A549 (cell line): ENCODE measurements at regions not wholly inside any gene's neighbourhood (a gene's known extent, or its start where the extent isn't known, plus 50 kb on each side); places are given as distances from the start of the nearest gene placed in this dataset.
A peak's percentile ranks its signal among the peaks of the same experiment; 100 is the strongest.

Experiments
- ATAC-seq, 2 experiments: fragments of 200-7000 bp in 1 of 2; fragments of >200 bp in 1 of 2; cut with Nextera tagmentation in 1 of 2; cut with Tn5 transposase in 1 of 2; 3 replicates each; pipeline versions ENCODE4 v1.8.0 to v1.9.1; 2018 to 2020; ENCODE audit warnings: mild to moderate bottlenecking in 1 of 2, moderate library complexity in 1 of 2
- CTCF ChIA-PET: fragments of 300-600 bp; sonication (Branson Sonifier 250); formaldehyde crosslinking; extraction: SDS; loops from one replicate; lab custom pipeline; 2021; ENCODE audit warnings: antibody characterized with exemption, inconsistent platforms; lab: Yijun Ruan, JAX
- POLR2A ChIA-PET: fragments of 350-600 bp; formaldehyde crosslinking; extraction: SDS; loops from one replicate; lab custom pipeline; 2021; ENCODE audit warnings: antibody characterized with exemption, inconsistent platforms; lab: Yijun Ruan, JAX
- DNase-seq, 2 experiments: peaks; one replicate each; pipeline versions ENCODE4 v3.0.0 to v3.0.0-alpha.2; 2011 to 2016; ENCODE audit warnings: low read depth in 1 of 2, low spot score in 1 of 2
- FAIRE-seq: peaks from 2 replicates; lab custom pipeline; 2011; peaks lifted over from hg19 to GRCh38; lab: Jason Lieb, UNC
- H3K27ac ChIP-seq, 2 experiments: fragments of >200 bp; sonication (Bioruptor Twin); formaldehyde crosslinking; 3 replicates each; pipeline ENCODE4 v1.5.1; 2016 to 2017
- H3K4me1 ChIP-seq: fragments of >200 bp; sonication (Bioruptor Twin); formaldehyde crosslinking; 3 replicates; pipeline ENCODE4 v1.6.1; 2016
- H3K4me2 ChIP-seq: fragments of >200 bp; sonication (Bioruptor Twin); formaldehyde crosslinking; 3 replicates; pipeline ENCODE4 v1.6.1; 2016
- H3K4me3 ChIP-seq: fragments of >200 bp; sonication (Bioruptor Twin); formaldehyde crosslinking; 3 replicates; pipeline ENCODE4 v1.5.1; 2016
- H3K9me3 ChIP-seq: fragments of >200 bp; sonication (Bioruptor Twin); formaldehyde crosslinking; 3 replicates; pipeline ENCODE4 v1.6.1; 2016
- CHD2 ChIP-seq: fragments of 150-350 bp; IDR thresholded peaks from 2 replicates; pipeline ENCODE4 v1.6.1; 2014; ENCODE audit warnings: low read length; ENCODE audit not compliant: partially characterized antibody
- CHD4 ChIP-seq: fragments of 200-600 bp; sonication (generic); IDR thresholded peaks from 2 replicates; pipeline ENCODE4 v1.6.1; 2016; ENCODE audit warnings: antibody characterized with exemption, mild to moderate bottlenecking, borderline replicate concordance
- EHF ChIP-seq: fragments of 250-450 bp; sonication (Bioruptor Pico); IDR thresholded peaks from 2 replicates; pipeline ENCODE4 v1.5.0; 2020; ENCODE audit warnings: mild to moderate bottlenecking
- ESRRA ChIP-seq: fragments of 150-350 bp; IDR thresholded peaks from 2 replicates; pipeline ENCODE4 v1.6.1; 2014; ENCODE audit warnings: mild to moderate bottlenecking, low read length, borderline replicate concordance
- FOSB ChIP-seq: fragments of 250-450 bp; sonication (Bioruptor Pico); IDR thresholded peaks from 2 replicates; pipeline ENCODE4 v1.5.0; 2020; ENCODE audit warnings: mild to moderate bottlenecking, moderate library complexity
- FOSL2 ChIP-seq, 2 experiments: fragments of 450-650 bp in 1 of 2; fragments of >200 bp in 1 of 2; sonication (Bioruptor Twin) in 1 of 2; formaldehyde crosslinking; IDR thresholded peaks; 2 replicates each; pipeline versions ENCODE4 v1.5.0 to v1.6.1; 2016 to 2020; ENCODE audit warnings: mild to moderate bottlenecking in 1 of 2, moderate library complexity in 1 of 2
- HOXB13 ChIP-seq: fragments of 250-450 bp; sonication (Bioruptor Pico); IDR thresholded peaks from 2 replicates; pipeline ENCODE4 v1.5.0; 2020; ENCODE audit warnings: low read depth, mild to moderate bottlenecking, moderate library complexity
- JUN ChIP-seq, 2 experiments: fragments of >200 bp; sonication (Bioruptor Twin); formaldehyde crosslinking; IDR thresholded peaks; 2 replicates in 1 of 2; 3 replicates in 1 of 2; pipeline ENCODE4 v1.6.1; 2016 to 2017
- JUNB ChIP-seq: fragments of >200 bp; sonication (Bioruptor Twin); formaldehyde crosslinking; IDR thresholded peaks from 2 replicates; pipeline ENCODE4 v1.6.1; 2016
- NFE2L2 ChIP-seq: fragments of 150-350 bp; conservative IDR thresholded peaks from 2 replicates; pipeline ENCODE4 v1.6.1; 2014; ENCODE audit warnings: low read length
- NPAS2 ChIP-seq: fragments of 250-450 bp; sonication (Bioruptor Pico); IDR thresholded peaks from 2 replicates; pipeline ENCODE4 v1.8.0; 2022; ENCODE audit warnings: mild to moderate bottlenecking, moderate library complexity, borderline replicate concordance
- PHF8 ChIP-seq: fragments of 200-600 bp; sonication (generic); IDR thresholded peaks from 2 replicates; pipeline ENCODE4 v1.6.1; 2016; ENCODE audit warnings: low read depth, mild to moderate bottlenecking, antibody characterized with exemption, moderate library complexity, borderline replicate concordance
- RARB ChIP-seq: fragments of 250-450 bp; sonication (Bioruptor Pico); IDR thresholded peaks from 2 replicates; pipeline ENCODE4 v1.8.0; 2021; ENCODE audit warnings: mild to moderate bottlenecking, moderate library complexity
- RFX5 ChIP-seq: fragments of 450-650 bp; IDR thresholded peaks from 2 replicates; pipeline ENCODE4 v1.7.1; 2014; ENCODE audit warnings: antibody characterized with exemption, mild to moderate bottlenecking, moderate library complexity
- SMC3 ChIP-seq: fragments of >200 bp; sonication (Bioruptor Twin); formaldehyde crosslinking; IDR thresholded peaks from 3 replicates; pipeline ENCODE4 v1.6.1; 2018; ENCODE audit warnings: inconsistent platforms
- SREBF2 ChIP-seq: fragments of 450-650 bp; IDR thresholded peaks from 2 replicates; pipeline ENCODE4 v1.6.1; 2014; ENCODE audit warnings: mild to moderate bottlenecking, moderate library complexity
- TFCP2L1 ChIP-seq: fragments of 250-450 bp; sonication (Bioruptor Pico); IDR thresholded peaks from 2 replicates; pipeline ENCODE4 v1.5.0; 2021; ENCODE audit warnings: mild to moderate bottlenecking
- ZFP36 ChIP-seq: fragments of 450-650 bp; IDR thresholded peaks from 2 replicates; pipeline ENCODE4 v1.6.1; 2014; ENCODE audit warnings: borderline replicate concordance; ENCODE audit not compliant: partially characterized antibody
- ZNF302 ChIP-seq: fragments of 250-450 bp; sonication (Bioruptor Pico); IDR thresholded peaks from 2 replicates; pipeline ENCODE4 v1.9.0; 2021; ENCODE audit warnings: inconsistent platforms, mild to moderate bottlenecking, moderate library complexity
- WGBS: methylation state at CpG from one replicate; pipeline ENCODE4 v1.1.6; 2017; ENCODE audit errors: missing lambda C conversion rate; 5-methylcytosine and 5-hydroxymethylcytosine counted together
- TF ChIP-seq, protein P1 (sequence below): IDR thresholded peaks from 2 replicates; pipeline ENCODE4 v1.6.1; 2012
- TF ChIP-seq, protein P2 (sequence below): fragments of 250-450 bp; sonication (Bioruptor Pico); IDR thresholded peaks from 2 replicates; pipeline ENCODE4 v1.5.0; 2020; ENCODE audit warnings: low read depth, mild to moderate bottlenecking, moderate library complexity
- TF ChIP-seq, protein P3 (sequence below): fragments of 450-650 bp; IDR thresholded peaks from 2 replicates; pipeline ENCODE4 v1.6.1; 2014; ENCODE audit warnings: antibody characterized with exemption
- TF ChIP-seq, protein P4 (sequence below): fragments of 200-600 bp; sonication (generic); IDR thresholded peaks from 2 replicates; pipeline ENCODE4 v1.6.1; 2016; ENCODE audit warnings: antibody characterized with exemption, mild to moderate bottlenecking, moderate library complexity
- TF ChIP-seq, protein P5 (sequence below): IDR thresholded peaks from 2 replicates; pipeline ENCODE4 v1.6.1; 2012; ENCODE audit warnings: low read depth, borderline replicate concordance

DNA sequence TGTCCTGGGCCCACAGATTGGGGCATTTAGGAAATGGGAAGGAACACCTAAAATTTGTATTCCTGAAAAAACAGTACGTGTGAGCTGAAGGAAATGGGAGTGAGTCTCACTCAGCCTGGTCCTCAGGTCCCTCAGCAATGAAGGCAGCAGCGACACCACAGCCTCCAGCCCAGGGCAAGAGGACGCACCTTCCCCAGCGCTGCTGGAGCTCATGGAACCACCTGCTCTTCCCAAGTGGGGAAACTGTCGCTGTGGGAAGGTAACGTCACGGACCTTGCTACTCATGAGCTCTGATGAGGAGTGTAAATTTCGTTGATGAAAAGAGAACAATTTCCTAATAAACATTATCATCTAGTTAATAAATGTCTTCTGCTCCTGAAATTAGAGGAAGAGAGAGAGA is 323.6 kb downstream of the EIPR1 start (continued):
- no peak for TF ChIP-seq CHD4

DNA sequence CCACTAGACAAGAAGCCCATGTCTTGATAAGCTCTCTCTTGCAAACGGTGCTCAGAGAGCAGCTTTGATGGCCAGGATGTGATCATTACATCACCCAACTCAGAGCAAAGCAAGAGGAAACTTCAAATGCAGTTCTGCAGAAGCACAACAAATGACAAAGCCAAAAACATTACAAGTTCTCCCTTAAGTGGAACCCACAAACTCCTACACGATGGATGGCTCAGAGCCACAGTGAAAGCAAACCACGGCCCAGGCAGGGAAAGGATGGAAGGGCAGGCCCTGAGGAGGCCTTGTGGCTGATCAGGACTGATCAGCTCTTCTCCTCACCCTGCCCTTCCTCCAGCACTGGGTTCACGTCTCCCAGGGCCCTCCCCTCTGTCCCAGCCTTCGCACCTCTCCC is 326.4 kb downstream of the EIPR1 start:
- ChIA-PET POLR2A (no interaction called here), CTCF (interaction anchor here (1.0 kb wide), 1 partner anchor 32 kb away, joined by 3 read pairs; no protein-coding TSS in a partner anchor)
- Histone ChIP-seq H3K4me2 (no peak overlapping the region), H3K4me3 (no peak overlapping the region), H3K27ac (no peak overlapping the region), H3K4me1 (no peaks in the 10 kb centered on the region), H3K9me3 (no peaks in the 10 kb centered on the region)
- TF ChIP-seq PHF8 (no peak), TFCP2L1 (no peak), ZFP36 (no peak), CHD2 (no peak), FOSB (CRISPR knock-in tag) (no peak), RARB (no peak), JUNB (no peak), NPAS2 (CRISPR knock-in tag) (no peak), SMC3 (no peak)
- TF ChIP-seq, protein P1, sequence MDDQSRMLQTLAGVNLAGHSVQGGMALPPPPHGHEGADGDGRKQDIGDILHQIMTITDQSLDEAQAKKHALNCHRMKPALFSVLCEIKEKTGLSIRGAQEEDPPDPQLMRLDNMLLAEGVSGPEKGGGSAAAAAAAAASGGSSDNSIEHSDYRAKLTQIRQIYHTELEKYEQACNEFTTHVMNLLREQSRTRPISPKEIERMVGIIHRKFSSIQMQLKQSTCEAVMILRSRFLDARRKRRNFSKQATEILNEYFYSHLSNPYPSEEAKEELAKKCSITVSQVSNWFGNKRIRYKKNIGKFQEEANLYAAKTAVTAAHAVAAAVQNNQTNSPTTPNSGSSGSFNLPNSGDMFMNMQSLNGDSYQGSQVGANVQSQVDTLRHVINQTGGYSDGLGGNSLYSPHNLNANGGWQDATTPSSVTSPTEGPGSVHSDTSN: no peak
- TF ChIP-seq, protein P2, sequence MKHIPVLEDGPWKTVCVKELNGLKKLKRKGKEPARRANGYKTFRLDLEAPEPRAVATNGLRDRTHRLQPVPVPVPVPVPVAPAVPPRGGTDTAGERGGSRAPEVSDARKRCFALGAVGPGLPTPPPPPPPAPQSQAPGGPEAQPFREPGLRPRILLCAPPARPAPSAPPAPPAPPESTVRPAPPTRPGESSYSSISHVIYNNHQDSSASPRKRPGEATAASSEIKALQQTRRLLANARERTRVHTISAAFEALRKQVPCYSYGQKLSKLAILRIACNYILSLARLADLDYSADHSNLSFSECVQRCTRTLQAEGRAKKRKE: no peak
- DNase-seq: no peak
- 38% methylated on average over 5 of the region's 5 CpGs for WGBS
- no peak for FAIRE-seq
- peak in 1 of 2 experiments; percentile 9; a peak in 1 of 6 replicates for ATAC-seq

DNA sequence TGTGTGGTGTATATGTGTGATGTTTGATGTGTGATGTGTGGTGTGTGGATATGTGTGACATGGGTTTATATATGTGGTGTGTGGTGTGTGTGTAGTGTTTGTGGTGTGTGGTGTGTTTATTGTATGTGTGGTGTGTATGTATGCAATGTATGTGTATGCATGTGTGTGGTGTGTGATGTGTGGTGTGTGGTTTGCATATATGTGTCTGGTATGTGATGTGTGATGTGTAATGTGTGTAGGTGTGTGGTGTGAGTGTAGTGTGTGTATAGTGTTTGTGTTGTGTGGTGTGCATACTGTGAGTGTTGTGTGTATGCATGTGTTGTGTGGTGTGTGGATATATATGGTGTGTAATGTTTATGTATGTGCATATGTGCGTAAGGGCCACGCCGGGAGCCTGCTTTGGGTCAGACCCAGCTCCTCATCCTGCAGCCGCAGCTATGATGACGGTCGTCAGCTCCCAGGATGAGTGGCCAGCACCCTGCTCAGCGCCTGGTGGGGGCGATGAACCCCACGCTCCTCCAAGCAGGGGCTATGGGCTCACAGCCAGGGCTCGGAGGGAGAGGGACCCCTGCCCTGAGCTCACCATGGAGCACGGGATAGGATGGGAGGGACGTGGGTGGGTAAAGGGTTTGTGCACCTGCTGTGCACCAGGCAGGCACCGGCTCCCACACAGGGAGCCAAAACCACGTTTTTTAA is 331.3 kb downstream of the EIPR1 start:
- POLR2A ChIA-PET: no interaction called here
- H3K4me1 ChIP-seq: no peaks in the 10 kb centered on the region
- DNase-seq (no peak), FAIRE-seq (no peak), ATAC-seq (no peak)
- no peak overlapping the region for H3K27ac ChIP-seq
- WGBS: 65% methylated on average over 12 of the region's 14 CpGs
- no peak overlapping the region for H3K4me2 ChIP-seq
- TF ChIP-seq NFE2L2: no peak
- TF ChIP-seq HOXB13 (CRISPR knock-in tag): no peak
- TF ChIP-seq FOSL2 (IDR thresholded peaks at IDR 0.05): no peak
- TF ChIP-seq FOSL2 (CRISPR knock-in tag; IDR thresholded peaks at IDR 0.05): no peak
- TF ChIP-seq, protein P3, sequence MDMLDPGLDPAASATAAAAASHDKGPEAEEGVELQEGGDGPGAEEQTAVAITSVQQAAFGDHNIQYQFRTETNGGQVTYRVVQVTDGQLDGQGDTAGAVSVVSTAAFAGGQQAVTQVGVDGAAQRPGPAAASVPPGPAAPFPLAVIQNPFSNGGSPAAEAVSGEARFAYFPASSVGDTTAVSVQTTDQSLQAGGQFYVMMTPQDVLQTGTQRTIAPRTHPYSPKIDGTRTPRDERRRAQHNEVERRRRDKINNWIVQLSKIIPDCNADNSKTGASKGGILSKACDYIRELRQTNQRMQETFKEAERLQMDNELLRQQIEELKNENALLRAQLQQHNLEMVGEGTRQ: no peak
- no peak for TF ChIP-seq SREBF2
- no peak for TF ChIP-seq TFCP2L1
- TF ChIP-seq JUN (IDR thresholded peaks at IDR 0.05): no peak
- TF ChIP-seq CHD4: no peak
- CTCF ChIA-PET: no interaction called here
- H3K4me3 ChIP-seq: no peak overlapping the region
- H3K9me3 ChIP-seq: no peaks in the 10 kb centered on the region

DNA sequence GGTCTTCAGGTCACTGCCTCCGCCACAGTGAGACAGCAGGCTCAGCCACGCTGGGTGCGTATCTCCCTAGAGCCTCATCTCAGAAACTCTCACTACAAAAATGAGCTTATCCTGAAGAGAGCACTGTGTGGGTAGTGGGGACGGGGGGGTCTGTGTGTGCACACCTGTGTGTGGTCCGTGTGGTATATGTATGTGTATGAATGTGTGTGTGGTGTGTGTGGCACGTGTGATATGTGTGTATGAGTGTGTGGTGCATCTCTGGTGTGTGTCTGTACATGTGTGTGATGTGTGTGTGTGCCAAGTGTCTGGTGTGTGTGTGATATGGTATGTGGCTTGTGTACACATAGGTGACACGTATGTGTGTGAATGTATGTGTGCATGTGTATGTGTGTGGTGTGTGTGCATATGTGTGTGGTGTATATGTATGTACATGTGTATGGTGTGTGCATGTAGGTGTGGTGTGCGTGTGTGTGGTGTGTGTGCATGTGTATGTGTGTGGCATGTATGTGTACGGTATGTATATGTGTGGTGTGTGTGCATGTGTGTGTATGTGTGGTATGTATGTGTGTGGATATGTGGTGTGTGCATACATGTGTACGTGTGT is 332.2 kb downstream of the EIPR1 start:
- no peak for TF ChIP-seq EHF
- no peak for TF ChIP-seq ESRRA
- TF ChIP-seq, protein P4, sequence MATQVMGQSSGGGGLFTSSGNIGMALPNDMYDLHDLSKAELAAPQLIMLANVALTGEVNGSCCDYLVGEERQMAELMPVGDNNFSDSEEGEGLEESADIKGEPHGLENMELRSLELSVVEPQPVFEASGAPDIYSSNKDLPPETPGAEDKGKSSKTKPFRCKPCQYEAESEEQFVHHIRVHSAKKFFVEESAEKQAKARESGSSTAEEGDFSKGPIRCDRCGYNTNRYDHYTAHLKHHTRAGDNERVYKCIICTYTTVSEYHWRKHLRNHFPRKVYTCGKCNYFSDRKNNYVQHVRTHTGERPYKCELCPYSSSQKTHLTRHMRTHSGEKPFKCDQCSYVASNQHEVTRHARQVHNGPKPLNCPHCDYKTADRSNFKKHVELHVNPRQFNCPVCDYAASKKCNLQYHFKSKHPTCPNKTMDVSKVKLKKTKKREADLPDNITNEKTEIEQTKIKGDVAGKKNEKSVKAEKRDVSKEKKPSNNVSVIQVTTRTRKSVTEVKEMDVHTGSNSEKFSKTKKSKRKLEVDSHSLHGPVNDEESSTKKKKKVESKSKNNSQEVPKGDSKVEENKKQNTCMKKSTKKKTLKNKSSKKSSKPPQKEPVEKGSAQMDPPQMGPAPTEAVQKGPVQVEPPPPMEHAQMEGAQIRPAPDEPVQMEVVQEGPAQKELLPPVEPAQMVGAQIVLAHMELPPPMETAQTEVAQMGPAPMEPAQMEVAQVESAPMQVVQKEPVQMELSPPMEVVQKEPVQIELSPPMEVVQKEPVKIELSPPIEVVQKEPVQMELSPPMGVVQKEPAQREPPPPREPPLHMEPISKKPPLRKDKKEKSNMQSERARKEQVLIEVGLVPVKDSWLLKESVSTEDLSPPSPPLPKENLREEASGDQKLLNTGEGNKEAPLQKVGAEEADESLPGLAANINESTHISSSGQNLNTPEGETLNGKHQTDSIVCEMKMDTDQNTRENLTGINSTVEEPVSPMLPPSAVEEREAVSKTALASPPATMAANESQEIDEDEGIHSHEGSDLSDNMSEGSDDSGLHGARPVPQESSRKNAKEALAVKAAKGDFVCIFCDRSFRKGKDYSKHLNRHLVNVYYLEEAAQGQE: no peak
- no peak for TF ChIP-seq ZNF302
- TF ChIP-seq RFX5: no peak
- TF ChIP-seq, protein P5, sequence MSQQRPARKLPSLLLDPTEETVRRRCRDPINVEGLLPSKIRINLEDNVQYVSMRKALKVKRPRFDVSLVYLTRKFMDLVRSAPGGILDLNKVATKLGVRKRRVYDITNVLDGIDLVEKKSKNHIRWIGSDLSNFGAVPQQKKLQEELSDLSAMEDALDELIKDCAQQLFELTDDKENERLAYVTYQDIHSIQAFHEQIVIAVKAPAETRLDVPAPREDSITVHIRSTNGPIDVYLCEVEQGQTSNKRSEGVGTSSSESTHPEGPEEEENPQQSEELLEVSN: no peak
- 45% methylated on average over 9 of the region's 10 CpGs for WGBS
- no peak for DNase-seq
- ChIA-PET CTCF (no interaction called here), POLR2A (no interaction called here)
- Histone ChIP-seq H3K4me1 (no peaks in the 10 kb centered on the region), H3K9me3 (no peaks in the 10 kb centered on the region), H3K4me3 (no peak overlapping the region), H3K4me2 (no peak overlapping the region), H3K27ac (no peak overlapping the region)
- no peak for FAIRE-seq
- ATAC-seq: no peak
